GM18517 (cell line): ENCODE measurements at regions not wholly inside any gene's neighbourhood (a gene's known extent, or its start where the extent isn't known, plus 50 kb on each side); places are given as distances from the start of the nearest gene placed in this dataset.
"Not testable (repeated sequence)": the region's sequence is repeated elsewhere in the genome, so short reads cannot be mapped to it uniquely, and the experiment has no call there.

Source experiments
- ATAC-seq: cut with Tn5 transposase; IDR thresholded peaks from one replicate; pipeline ENCODE4 v1.9.1; 2021; ENCODE audit warnings: mild to moderate bottlenecking, moderate library complexity; ENCODE audit not compliant: unreplicated experiment

DNA sequence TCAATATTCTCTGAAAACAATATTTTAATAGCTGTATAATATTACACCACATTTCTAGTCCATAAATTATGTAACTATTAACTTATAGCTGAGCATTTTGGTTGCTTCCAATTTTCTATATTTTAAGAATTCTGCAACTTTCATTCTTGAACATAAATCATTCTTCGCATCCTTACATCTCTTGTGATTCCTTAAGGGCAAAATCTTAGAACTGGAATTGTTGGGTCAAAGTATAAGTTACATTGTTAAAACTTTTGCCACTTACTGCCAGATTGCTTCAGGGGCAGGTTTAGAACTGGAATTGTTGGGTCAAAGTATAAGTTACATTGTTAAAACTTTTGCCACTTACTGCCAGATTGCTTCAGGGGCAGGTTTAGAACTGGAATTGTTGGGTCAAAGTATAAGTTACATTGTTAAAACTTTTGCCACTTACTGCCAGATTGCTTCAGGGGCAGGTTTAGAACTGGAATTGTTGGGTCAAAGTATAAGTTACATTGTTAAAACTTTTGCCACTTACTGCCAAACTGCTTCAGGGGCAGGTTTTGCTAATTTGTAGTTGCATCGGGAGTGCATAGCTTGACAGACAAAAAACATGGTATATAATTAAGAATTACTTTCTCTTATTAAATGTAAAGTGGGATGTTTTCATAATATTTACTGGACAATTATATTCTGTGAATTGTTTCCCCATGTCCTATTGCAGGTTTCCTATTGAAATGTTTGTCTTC lies 179.9 kb upstream of the OR13F1 start:
- ATAC-seq: not testable (repeated sequence)

DNA sequence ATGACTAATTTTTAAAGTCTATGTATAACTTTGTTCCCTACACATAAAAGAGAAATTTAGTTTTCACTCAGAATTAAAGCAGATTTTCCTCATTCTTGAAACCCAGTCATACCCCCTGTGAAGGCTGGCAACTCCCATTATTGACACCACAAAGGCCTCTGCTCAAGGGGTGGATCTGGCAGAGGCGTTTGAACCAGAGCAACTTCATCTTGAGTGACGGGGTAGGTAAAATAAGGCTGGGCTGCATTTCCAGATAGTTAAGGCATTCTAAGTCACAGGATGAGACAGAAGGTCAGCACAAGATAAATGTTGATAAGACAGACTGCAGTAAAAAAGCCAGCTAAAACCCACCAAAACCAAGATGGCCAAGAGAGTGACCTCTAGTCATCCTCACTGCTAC lies 177.2 kb upstream of the OR13F1 start:
- no peak for ATAC-seq

DNA sequence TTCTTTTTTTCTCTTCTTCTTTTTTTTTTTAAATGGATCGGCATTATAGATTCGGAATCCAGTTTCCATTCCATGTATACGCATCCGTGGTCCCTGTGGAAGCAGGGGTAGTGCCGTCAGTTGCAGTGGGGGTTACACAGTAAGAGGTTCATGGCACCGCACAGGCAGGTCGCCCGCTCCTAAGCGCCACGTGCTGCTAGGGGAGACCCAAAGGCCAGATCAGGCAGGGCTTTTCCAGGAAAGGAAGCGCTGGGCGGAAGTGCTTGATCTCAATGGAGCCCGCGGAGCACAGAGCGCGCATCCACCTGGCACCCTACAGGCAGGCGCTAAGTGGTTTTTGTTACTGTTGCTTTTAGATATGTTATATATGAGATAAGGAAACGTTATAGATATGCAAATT lies 174.8 kb upstream of the OR13F1 start:
- ATAC-seq: no peak

DNA sequence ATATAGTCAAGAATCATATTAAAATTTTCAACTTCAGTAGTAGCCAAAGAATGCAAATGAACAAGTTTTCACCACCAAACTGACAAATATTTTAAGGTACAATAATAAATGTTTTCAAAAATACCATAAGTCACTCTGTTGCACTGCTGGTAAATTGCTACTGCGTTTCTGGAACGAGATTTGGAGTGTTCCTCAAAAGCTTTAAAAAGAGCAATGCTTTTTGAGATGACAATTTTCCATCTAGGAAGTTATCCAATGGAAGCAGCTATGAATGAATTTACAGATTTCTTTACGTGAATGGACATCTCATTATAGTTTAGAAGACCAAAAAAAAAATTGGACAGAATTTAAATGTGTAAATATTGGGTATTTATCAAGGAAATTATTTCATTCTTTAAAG lies 173.2 kb upstream of the OR13F1 start:
- ATAC-seq: no peak

DNA sequence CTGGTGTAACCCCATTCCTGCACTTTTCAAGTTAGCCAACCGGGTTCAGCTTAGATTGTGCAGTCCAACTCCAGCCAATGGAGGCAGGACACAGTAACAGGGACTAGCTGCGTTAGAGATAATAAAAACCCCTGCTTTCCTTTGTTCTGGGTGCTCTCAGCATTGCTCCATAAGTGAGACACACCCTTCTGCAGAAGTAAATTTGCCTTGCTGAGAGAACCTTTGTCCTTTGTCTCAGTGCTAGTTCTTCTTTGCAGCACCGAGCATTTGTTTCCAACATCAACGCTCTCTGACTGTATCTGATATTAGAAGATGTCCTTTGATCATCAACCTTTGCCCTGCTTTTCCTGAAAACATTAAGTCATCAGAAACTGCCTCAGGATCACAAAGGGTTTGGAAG lies 169.5 kb upstream of the OR13F1 start:
- ATAC-seq: no peak

DNA sequence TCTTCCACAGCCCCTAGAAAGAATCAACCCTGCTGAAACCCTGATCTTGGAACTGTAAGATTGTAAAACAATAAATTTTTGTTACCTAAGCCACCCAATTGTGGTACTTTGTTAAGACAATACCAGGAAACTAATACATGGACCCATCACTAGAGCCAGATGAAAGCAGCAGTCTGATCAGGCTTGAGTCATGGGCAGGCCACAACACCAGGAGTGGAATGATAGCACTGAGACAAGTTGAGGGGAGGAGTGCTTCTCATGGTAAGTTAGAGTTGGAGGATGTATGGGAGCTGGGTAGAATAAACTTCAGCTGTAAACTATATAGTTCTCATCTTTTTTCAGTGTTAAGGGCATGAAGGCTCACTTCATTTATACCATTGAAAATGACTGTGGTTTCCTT lies 164.4 kb upstream of the OR13F1 start:
- no peak for ATAC-seq

DNA sequence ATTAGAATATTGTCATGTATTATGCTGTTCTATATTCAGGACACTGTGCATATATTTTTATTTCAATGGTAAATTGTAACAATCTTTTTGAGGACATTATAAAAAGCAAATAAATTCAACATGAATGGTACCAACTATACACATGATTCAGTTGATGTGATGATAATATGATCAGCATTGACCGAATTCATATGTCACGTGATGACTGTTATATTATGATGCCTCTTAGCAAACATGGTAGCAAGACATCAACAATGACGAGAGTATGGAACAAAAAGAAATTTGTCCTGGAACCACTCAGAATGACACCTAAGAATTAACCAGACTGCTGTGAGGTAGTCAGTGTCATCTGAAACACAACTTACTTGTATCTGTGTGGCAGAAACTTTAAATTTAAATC lies 161.5 kb upstream of the OR13F1 start:
- ATAC-seq: no peak

DNA sequence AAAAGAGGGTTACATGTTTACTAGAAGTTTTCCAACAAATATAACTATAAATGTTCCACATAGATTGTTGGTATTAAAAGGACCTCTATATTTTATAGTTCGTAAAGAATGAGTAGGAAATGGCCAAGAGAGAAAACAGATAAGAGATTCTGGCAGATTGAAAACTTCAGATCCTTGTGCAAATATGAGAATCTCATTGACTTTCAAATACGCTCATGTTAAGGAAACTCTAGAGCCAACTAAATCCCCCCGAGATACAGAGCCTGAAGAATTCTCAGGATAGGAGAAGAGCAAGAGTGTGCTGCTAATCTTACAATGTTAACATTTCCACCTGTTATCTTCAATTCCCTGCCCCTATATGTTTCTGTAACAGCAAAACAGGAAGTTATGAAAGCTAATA lies 159.0 kb upstream of the OR13F1 start:
- ATAC-seq: no peak

DNA sequence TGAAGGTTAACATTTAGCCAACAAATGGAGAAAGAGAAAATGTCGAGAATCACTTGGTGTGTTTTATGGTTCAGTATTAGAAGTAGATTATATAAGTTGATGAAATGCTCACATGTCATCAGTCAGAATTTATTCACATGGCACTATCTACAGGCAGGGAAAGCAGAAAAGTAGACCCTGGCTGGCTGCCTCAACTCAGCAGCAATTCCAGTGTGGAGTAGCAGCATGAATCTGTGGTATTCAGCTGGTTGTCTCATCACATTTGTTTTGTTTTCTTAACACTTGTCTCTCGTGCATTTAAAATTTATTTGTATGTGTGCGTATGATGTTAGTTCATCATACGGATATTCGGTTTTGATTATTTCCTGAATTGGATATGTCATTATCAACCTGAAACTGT lies 153.5 kb upstream of the OR13F1 start:
- ATAC-seq: no peak

DNA sequence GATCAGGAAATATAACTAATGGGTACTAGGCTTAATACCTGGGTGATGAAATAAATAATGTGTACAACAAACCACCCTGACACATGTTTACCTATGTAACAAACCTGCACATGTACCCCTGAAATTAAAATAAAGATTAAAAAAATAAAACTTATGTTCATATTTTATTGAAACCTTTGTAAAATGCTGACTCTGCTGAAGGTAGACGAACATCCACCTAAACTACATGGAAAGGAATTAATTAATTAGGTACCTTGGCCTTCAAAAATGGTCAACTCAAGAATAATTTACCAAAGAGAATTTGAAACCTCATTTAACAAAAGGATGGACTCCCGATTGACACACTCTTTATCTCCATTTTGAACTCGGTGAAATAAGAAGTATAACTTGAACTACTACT lies 152.3 kb upstream of the OR13F1 start:
- ATAC-seq: no peak

DNA sequence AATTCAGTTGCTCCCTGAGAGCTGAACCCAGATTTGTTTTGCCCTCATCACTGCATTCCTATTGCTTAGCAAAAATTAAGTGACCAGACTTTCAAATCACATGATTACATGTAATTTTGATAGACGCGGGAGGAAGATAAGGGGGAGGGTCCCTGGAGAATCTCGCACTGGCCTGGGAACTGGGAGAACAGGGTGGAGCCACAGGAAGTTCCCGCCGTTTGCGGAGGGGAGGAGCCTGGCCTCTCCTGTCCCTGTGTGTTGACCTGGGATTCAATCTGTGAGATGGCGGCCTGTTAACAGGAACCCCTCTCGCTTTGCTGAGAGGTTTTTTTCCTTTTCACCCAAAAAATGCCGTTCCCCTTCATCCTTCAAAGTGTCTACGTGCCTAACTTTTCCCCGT lies 142.9 kb upstream of the OR13F1 start:
- no peak for ATAC-seq

DNA sequence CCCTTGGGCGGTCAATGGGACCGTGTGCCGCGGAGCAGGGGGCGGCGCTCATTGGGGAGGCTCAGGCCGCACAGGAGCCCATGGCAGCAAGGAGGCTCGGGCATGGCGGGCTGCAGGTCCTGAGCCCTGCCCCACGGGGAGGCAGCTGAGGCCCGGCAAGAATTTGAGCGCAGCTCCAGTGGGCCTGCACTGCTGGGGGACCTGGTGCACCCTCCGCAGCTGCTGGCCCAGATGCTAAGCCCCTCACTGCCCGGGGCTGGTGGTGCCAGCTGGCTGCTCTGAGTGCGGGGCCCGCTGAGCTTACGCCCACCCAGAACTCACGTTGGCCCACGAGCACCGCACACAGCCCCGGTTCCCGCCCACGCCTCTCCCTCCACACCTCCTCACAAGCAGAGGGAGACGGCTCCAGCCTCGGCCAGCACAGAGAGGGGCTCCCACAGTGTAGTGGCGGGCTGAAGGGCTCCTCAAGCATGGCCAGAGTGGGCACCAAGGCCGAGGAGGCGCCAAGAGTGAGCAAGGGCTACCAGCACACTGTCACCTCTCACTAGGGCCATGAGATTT lies 141.1 kb upstream of the OR13F1 start:
- ATAC-seq: no peak

DNA sequence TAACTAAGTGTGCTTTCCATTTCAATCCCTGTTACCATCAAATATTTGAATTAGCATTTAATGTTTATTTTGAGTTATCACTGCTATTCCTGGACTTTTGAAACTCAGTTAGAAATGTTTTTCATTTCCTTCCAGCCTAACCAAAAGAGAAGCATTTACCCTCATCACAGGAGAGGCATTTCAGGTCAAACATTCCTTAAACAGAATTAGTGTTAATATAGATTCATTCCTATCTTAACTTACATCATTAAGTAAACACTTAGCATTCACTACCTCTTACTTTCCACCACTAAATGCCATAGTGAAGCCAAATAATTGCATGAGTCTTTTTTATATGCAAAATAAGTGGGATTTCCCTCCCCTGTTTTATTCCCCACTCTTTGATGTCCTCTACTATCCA lies 136.6 kb upstream of the OR13F1 start:
- ATAC-seq: no peak

DNA sequence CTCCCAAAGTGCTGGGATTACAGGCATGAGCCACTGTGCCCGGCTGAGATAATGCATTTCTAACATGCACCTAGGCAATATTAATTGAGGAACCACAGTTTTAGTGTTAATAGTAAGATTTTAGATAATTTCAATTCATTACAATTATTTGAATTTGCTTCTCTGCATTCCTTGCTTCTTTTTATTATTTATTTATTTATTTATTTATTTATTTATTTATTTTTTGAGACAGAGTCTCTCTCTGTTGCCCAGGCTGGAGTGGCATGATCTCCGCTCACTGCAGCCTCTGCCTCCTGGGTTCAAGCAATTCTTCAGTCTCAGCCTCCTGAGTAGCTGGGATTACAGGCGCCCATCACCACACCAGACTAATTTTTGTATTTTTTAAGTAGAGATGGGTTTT lies 135.7 kb upstream of the OR13F1 start:
- ATAC-seq: not testable (repeated sequence)

DNA sequence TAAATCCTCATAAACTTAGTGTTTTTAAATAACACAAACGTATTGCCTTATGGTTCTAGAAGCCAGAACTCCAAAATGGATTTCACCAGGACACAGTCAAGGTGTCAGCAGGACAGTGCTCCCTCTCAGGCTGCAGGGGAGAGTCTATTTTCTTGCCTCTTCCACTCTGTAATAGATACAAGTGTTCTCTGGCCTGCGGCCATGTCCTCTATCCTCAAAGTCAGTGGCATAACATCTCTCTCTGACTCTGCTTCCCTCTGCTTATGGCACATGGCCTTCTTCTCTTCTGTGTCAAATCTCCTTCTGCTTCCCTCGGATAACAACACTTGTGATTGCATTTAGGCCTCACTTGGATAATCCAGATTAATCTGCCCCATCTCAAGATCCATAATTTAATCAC lies 129.4 kb upstream of the OR13F1 start:
- no peak for ATAC-seq

DNA sequence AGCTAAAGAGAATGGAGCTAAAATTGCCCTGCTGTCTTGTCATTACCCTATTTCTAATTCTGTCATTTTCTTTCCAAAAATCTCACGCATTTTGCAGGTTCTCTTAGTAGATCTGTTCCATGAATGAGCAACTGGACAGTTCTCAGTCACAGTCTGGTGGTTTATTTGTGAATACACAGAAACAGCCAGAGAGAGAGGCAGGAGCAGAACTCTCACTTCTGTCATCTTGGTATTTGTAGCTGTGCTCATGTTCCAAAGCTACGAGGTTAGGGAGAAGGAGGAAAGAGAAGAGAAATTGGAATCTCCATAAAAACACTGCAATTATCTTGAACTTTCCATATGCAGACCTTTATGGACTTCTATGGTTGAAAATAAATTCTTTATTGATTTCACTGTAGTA lies 118.0 kb upstream of the OR13F1 start:
- ATAC-seq: no peak

DNA sequence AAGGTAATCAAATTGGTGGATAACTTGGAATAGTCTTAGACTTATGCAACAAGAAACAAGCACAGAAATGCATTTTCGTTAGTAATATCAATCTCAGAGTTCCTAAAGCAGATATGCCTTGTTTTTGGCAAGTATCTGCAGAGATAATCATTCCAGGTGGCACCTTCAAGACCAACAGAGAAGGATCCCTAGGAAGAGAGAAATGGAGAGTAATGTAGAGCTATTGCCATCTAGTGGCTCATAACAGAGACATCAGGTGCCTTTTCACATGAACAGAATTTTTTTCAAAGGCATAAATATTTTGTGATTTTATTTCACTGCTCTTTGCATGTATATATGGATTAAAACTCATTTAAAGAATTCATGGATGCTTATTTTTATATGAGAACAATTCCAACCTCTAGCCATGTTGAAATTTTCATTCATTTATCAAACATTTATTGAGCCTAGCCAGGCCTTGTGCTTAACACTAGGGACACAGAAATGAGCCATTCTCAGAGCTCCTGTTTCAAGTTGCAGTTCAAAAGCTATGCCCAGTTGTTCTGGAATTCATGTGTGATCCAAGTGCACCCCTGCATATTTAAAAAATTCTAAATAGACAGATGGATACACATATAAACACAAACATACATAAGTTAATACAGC lies 117.5 kb upstream of the OR13F1 start:
- ATAC-seq: peak; percentile 70

DNA sequence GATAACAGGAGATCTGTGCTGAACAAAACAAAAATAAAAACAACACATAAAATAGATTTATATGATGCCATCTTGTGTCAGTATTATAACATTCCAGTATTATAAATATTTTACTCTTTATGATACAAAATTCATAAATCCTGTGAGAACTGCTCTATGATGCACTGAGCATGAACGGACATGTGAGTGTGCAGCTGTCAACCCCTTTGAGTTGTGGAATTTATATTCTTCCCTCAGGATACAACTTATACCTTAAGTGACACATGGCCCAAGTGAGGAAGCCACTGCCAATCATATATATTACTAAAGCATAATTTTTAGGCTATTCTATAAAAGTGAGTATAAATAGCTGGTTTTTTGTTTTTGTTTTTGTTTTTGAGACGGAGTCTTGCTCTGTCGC lies 116.0 kb upstream of the OR13F1 start:
- no peak for ATAC-seq

DNA sequence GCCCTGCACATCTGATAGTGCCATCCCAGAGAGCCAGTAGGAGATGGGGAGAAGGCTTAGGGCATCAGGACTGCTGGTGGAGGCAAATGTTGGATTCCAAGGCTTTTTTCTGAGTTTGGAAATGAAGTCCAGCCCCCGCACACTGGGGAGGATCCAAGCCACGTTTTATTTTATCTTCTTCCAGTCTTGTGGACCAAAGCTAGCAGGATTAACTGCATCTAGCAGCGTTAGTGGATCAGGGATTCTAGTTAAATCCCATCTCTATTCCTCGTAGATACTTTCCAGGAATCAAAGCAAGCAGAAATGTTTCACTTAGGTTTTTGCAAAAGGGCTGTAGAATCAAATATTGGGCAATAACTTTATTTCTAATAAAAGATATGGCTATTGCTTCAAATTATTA lies 114.7 kb upstream of the OR13F1 start:
- ATAC-seq: no peak

DNA sequence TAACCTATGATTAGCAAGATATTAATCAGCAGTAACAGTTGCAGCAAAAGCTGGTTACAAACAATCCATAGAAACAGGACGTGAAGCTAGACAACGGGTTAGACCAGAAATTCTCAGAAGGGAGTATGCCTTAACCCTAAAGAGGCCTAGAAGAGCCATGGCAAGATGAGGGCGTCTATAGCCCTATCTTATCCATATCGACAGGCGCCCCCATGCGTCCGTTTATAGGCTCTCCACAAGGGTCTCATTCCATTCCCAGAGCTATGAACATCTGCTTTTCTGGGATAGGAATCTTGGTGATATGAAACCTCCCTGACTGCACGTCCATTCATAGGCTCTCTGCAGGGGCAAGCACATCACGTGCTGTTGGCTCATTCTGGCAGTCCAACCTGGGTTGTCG lies 109.2 kb upstream of the OR13F1 start:
- ATAC-seq: not testable (repeated sequence)

DNA sequence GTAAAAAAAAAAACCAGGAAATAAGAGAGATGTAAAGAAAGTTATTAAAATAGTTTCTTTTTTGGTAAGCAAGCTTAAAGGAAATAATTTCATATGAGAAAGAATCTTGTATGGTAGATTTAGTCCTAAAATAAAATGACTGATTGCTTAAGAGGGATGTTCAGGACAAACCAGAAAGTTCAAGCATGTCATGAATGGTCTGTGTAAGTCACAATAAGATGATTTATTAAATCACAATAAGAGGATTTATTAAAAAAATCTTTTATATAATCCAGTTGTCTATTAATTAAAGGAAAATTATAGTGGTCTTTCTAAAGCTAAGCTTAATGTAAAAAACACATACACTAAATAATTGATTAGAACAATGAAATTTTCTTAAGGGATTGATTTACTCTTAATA lies 91.8 kb upstream of the OR13F1 start:
- no peak for ATAC-seq

DNA sequence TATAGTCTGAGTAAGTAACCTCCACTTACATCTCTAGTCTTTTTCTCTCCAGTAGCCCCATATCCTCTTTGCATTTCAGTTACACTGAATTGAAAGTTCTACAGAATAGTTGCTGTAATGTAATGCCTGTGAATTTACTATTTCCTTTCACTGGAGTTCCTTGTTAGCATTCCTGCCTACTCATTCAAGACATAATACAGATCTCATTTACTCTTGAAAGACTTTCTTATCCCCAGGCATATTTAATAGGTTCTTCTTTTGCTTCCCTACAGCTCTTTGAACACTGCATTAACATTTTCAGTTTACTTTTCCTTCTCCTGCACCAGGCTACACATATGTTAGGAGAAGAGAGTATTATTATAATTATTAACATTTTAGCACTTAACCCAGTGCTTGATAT lies 87.6 kb upstream of the OR13F1 start:
- no peak for ATAC-seq

DNA sequence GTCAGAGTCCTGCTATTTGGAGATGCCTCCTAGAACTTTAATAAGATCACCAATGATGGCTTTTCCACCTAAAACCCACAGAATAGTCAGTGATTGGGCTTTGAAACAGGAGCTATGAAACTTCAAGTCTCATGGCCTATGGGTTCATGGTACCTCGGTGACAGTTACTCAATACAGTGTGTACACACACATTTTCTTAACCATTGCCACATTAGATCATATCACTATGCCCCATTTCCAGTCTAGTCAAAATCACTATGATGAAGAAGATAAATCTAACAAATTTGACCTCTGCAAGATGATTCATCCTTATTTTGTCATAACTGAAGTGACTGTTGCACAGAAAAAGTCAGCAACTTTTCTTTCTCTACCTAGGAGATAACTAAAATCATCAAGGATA lies 86.8 kb upstream of the OR13F1 start:
- ATAC-seq: no peak
